ENCODE measurements at regions not wholly inside any gene's neighbourhood (a gene's known extent, or its start where the extent isn't known, plus 50 kb on each side); places are given as distances from the start of the nearest gene placed in this dataset.

GRCh38 chr18:78571063-78571785, 408.4 kb upstream of the SALL3 start:
- TF ChIP-seq POLR2AphosphoS5 (IDR thresholded peaks at IDR 0.05) (no peak), CTCF (IDR thresholded peaks at IDR 0.05) (no peak), EP300 (IDR thresholded peaks at IDR 0.05; ENCODE audit: low read depth) (no peak), POLR2A (IDR thresholded peaks at IDR 0.05) (no peak)
- H3K27ac ChIP-seq: no peak overlapping the region
- H3K27me3 ChIP-seq: no peaks in the 10 kb centered on the region
- intact Hi-C loops (cut with DNase I; ENCODE audit: low total_unique reads): loop anchor here (5.0 kb wide), 1 partner anchor 159 kb away; no protein-coding TSS in a partner anchor
- in situ Hi-C loops (cut with MboI; ENCODE audit: low pct_ligation_motif_present in 1 of 4, low pct_unique_long_range_greater_than_20kb in 1 of 4, low sequenced_read_pairs in 3 of 4): no loop called here
- no peaks in the 10 kb centered on the region for H3K4me1 ChIP-seq
- H3K36me3 ChIP-seq: no peaks in the 10 kb centered on the region
- no peak overlapping the region for H3K4me3 ChIP-seq
- DNase-seq: no peak
- WGBS, 2 donors (ENCODE audit: low coverage in 1 of 2): 93 to 100% methylated on average over 1 to 13 of the region's 13 CpGs
- peaks cover 11 to 13% of the 10 kb centered on the region in 2 donors for H3K9me3 ChIP-seq

GRCh38 chr18:78571831-78572347, 407.7 kb upstream of the SALL3 start:
- TF ChIP-seq POLR2AphosphoS5 (IDR thresholded peaks at IDR 0.05) (no peak), CTCF (IDR thresholded peaks at IDR 0.05) (no peak), EP300 (IDR thresholded peaks at IDR 0.05; ENCODE audit: low read depth) (no peak), POLR2A (IDR thresholded peaks at IDR 0.05) (no peak)
- 87 to 100% methylated on average over 1 to 16 of the region's 17 CpGs for WGBS, 2 donors (ENCODE audit: low coverage in 1 of 2)

DNA sequence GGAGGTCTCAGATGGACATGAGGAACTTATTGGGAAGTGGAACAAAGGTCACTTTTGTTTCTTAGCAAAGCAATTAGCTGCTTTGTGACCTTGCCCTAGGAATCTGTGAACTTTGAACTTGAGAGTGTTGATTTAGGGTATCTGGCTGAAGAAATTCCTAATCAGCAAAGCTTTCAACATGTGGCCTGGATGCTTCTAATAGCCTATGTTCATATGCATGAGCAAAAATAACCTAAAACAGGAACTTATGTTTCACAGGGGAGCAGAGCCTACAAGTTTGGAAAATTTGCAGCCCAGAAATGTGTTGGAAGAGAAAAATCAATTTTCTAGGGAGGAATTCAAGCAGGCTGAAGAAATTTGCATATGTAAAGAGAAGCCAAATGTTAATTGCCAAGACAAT, 405.8 kb upstream of the SALL3 start:
- intact Hi-C loops (cut with DNase I; ENCODE audit: low total_unique reads): loop anchor here (5.0 kb wide), 1 partner anchor 161 kb away; no protein-coding TSS in a partner anchor
- H3K4me3 ChIP-seq: no peak overlapping the region
- in situ Hi-C loops (cut with MboI; ENCODE audit: low pct_ligation_motif_present in 1 of 4, low pct_unique_long_range_greater_than_20kb in 1 of 4, low sequenced_read_pairs in 3 of 4): no loop called here

More at GRCh38 chr18:78571831-78572347, 407.7 kb upstream of the SALL3 start:
- DNase-seq: no peak
- Histone ChIP-seq H3K27me3 (no peaks in the 10 kb centered on the region), H3K27ac (no peak overlapping the region), H3K4me1 (no peaks in the 10 kb centered on the region), H3K9me3 (peaks cover 11 to 13% of the 10 kb centered on the region in 2 donors), H3K4me3 (no peak overlapping the region), H3K36me3 (no peaks in the 10 kb centered on the region)
- in situ Hi-C loops (cut with MboI; ENCODE audit: low pct_ligation_motif_present in 1 of 4, low pct_unique_long_range_greater_than_20kb in 1 of 4, low sequenced_read_pairs in 3 of 4): no loop called here
- intact Hi-C loops (cut with DNase I; ENCODE audit: low total_unique reads): loop anchor here (5.0 kb wide), 1 partner anchor 160 kb away; no protein-coding TSS in a partner anchor

More for the DNA sequence above, 405.8 kb upstream of the SALL3 start:
- TF ChIP-seq EP300 (IDR thresholded peaks at IDR 0.05; ENCODE audit: low read depth) (no peak), POLR2AphosphoS5 (IDR thresholded peaks at IDR 0.05) (no peak), CTCF (IDR thresholded peaks at IDR 0.05) (no peak), POLR2A (IDR thresholded peaks at IDR 0.05) (no peak)
- DNase-seq: no peak
- Histone ChIP-seq H3K27ac (no peak overlapping the region), H3K27me3 (no peaks in the 10 kb centered on the region), H3K4me1 (no peaks in the 10 kb centered on the region), H3K9me3 (peaks cover 7 to 13% of the 10 kb centered on the region in 2 donors), H3K36me3 (no peaks in the 10 kb centered on the region)
